ENCODE measurements at regions not wholly inside any gene's neighbourhood (a gene's known extent, or its start where the extent isn't known, plus 50 kb on each side); places are given as distances from the start of the nearest gene placed in this dataset.

GRCh38 chr20:60113024-60113724 lies 155.0 kb downstream of the CDH26 start:
- H3K36me3 ChIP-seq (replicated peaks in 1 of 2; ENCODE audit: control insufficient read depth in 1 of 2, insufficient read depth in 2 of 2, low read length in 1 of 2) = no peaks in the 10 kb centered on the region
- no peaks in the 10 kb centered on the region for H3K4me1 ChIP-seq (ENCODE audit: control insufficient read depth in 1 of 2, insufficient read depth in 2 of 2, low read depth in 1 of 2, low read length in 1 of 2)
- WGBS (ENCODE audit: low lambda C conversion rate) = 25% methylated on average over 11 of the region's 11 CpGs
- H3K9me2 ChIP-seq = no peaks in the 10 kb centered on the region
- no peak overlapping the region for H3K27ac ChIP-seq (ENCODE audit: low read depth in 2 of 2, low read length in 1 of 2)
- no peak for DNase-seq
- ChIA-PET POLR2A (no interaction called here), CTCF (no interaction called here)
- no peak overlapping the region for H3K9ac ChIP-seq
- TF ChIP-seq CHD2 (IDR thresholded peaks at IDR 0.05; ENCODE audit: low read length, partially characterized antibody) (no peak), TEAD4 (IDR thresholded peaks at IDR 0.05; ENCODE audit: borderline replicate concordance, insufficient read depth) (no peak), RAD21 (IDR thresholded peaks at IDR 0.05; ENCODE audit: low read length) (no peak), NFIC (IDR thresholded peaks at IDR 0.05; ENCODE audit: borderline replicate concordance) (no peak), ZBTB33 (IDR thresholded peaks at IDR 0.05; ENCODE audit: borderline replicate concordance, low read depth) (no peak), MEF2A (IDR thresholded peaks at IDR 0.05; ENCODE audit: borderline replicate concordance, low read depth) (no peak)
- no peaks in the 10 kb centered on the region for H3F3A ChIP-seq (replicated peaks; ENCODE audit: insufficient read depth)
- no peak overlapping the region for H2AFZ ChIP-seq (ENCODE audit: low read depth)
- H4K20me1 ChIP-seq (ENCODE audit: insufficient read depth) = no peaks in the 10 kb centered on the region
- H3K79me2 ChIP-seq (ENCODE audit: insufficient read depth) = no peaks in the 10 kb centered on the region
- H3K27me3 ChIP-seq (ENCODE audit: insufficient read depth) = no peaks in the 10 kb centered on the region
- H3K4me3 ChIP-seq (ENCODE audit: low read depth in 2 of 2, low read length in 1 of 2) = no peak overlapping the region
- H3K9me3 ChIP-seq = no peaks in the 10 kb centered on the region
- no peak overlapping the region for H3K4me2 ChIP-seq

- H3K9ac ChIP-seq = no peak overlapping the region
- no peak overlapping the region for H3K4me2 ChIP-seq
- H3K9me3 ChIP-seq = no peaks in the 10 kb centered on the region
- ChIA-PET POLR2A (no interaction called here), CTCF (no interaction called here)
- no peak overlapping the region for H3K4me3 ChIP-seq (ENCODE audit: low read depth in 2 of 2, low read length in 1 of 2)
- no peaks in the 10 kb centered on the region for H4K20me1 ChIP-seq (ENCODE audit: insufficient read depth)
- no peak overlapping the region for H3K27ac ChIP-seq (ENCODE audit: low read depth in 2 of 2, low read length in 1 of 2)
- H3K79me2 ChIP-seq (ENCODE audit: insufficient read depth) = no peaks in the 10 kb centered on the region
- H3K9me2 ChIP-seq = no peaks in the 10 kb centered on the region
- no peaks in the 10 kb centered on the region for H3K4me1 ChIP-seq (ENCODE audit: control insufficient read depth in 1 of 2, insufficient read depth in 2 of 2, low read depth in 1 of 2, low read length in 1 of 2)
- H3K36me3 ChIP-seq (replicated peaks in 1 of 2; ENCODE audit: control insufficient read depth in 1 of 2, insufficient read depth in 2 of 2, low read length in 1 of 2) = no peaks in the 10 kb centered on the region
- WGBS (ENCODE audit: low lambda C conversion rate) = 46% methylated on average over 5 of the region's 6 CpGs
- no peak overlapping the region for H2AFZ ChIP-seq (ENCODE audit: low read depth)
- H3K27me3 ChIP-seq (ENCODE audit: insufficient read depth) = no peaks in the 10 kb centered on the region
- no peaks in the 10 kb centered on the region for H3F3A ChIP-seq (replicated peaks; ENCODE audit: insufficient read depth)
- no peak for TF ChIP-seq TAF1 (IDR thresholded peaks at IDR 0.05; ENCODE audit: borderline replicate concordance, low read depth, low read length)
- no peak for TF ChIP-seq NRF1 (IDR thresholded peaks at IDR 0.05; ENCODE audit: low read depth, low read length)
- no peak for TF ChIP-seq USF2 (IDR thresholded peaks at IDR 0.05; ENCODE audit: borderline replicate concordance, low read depth, low read length)
- no peak for TF ChIP-seq RXRA (IDR thresholded peaks at IDR 0.05; ENCODE audit: borderline replicate concordance, low read depth)
- no peak for TF ChIP-seq ZBTB33 (IDR thresholded peaks at IDR 0.05; ENCODE audit: borderline replicate concordance, low read depth)
- TF ChIP-seq YY1 (IDR thresholded peaks at IDR 0.05; ENCODE audit: low read depth) = no peak
- TF ChIP-seq JUND (IDR thresholded peaks at IDR 0.05) = no peak
- TF ChIP-seq MXI1 (IDR thresholded peaks at IDR 0.05; ENCODE audit: low read depth, low read length) = no peak
- no peak for TF ChIP-seq NFIC (IDR thresholded peaks at IDR 0.05; ENCODE audit: borderline replicate concordance)
- no peak for DNase-seq
These were observed 155.5 kb downstream of the CDH26 start for GRCh38 chr20:60113771-60114170.

Data from SK-N-SH (cell line).